GM23338 (cell line): ENCODE measurements at regions not wholly inside any gene's neighbourhood (a gene's known extent, or its start where the extent isn't known, plus 50 kb on each side); places are given as distances from the start of the nearest gene placed in this dataset.

Source experiments
- CTCF ChIP-seq, 2 experiments: fragments of 200-600 bp in 1 of 2; sonication (generic) in 1 of 2; conservative IDR thresholded peaks; 2 replicates each; pipeline versions ENCODE4 v1.5.1 to v1.6.1; 2016 to 2017; ENCODE audit warnings: antibody characterized with exemption in 2 of 2, low read depth in 2 of 2, mild to moderate bottlenecking in 2 of 2, moderate library complexity in 1 of 2
- EZH2 ChIP-seq: fragments of 200-600 bp; sonication (generic); IDR thresholded peaks from one replicate; pipeline ENCODE4 v1.8.0; 2017; ENCODE audit warnings: antibody characterized with exemption, mild to moderate bottlenecking, low read depth; ENCODE audit not compliant: unreplicated experiment
- POLR2AphosphoS5 ChIP-seq: IDR thresholded peaks from 2 replicates; pipeline ENCODE4 v1.6.1; 2016; ENCODE audit warnings: antibody characterized with exemption, low read depth
- STAT1 ChIP-seq: IDR thresholded peaks from one replicate; pipeline ENCODE4 v1.6.1; 2016; ENCODE audit warnings: antibody characterized with exemption; ENCODE audit not compliant: unreplicated experiment
- ZNF462 ChIP-seq: fragments of 250-450 bp; sonication (Bioruptor Pico); IDR thresholded peaks from 2 replicates; pipeline ENCODE4 v1.5.0; 2020; ENCODE audit warnings: mild to moderate bottlenecking, moderate library complexity

- TF ChIP-seq POLR2AphosphoS5 (no peak), CTCF (conservative IDR thresholded peaks at IDR 0.05; ENCODE audit: low read depth in 2 of 2) (no peak), EZH2 (no peak), ZNF462 (CRISPR knock-in tag) (no peak), STAT1 (no peak)
Measured at GRCh38 chr5:97297704-97298091, 114.7 kb upstream of the RIOK2 start.
